ENCODE measurements at regions not wholly inside any gene's neighbourhood (a gene's known extent, or its start where the extent isn't known, plus 50 kb on each side); places are given as distances from the start of the nearest gene placed in this dataset.

DNA sequence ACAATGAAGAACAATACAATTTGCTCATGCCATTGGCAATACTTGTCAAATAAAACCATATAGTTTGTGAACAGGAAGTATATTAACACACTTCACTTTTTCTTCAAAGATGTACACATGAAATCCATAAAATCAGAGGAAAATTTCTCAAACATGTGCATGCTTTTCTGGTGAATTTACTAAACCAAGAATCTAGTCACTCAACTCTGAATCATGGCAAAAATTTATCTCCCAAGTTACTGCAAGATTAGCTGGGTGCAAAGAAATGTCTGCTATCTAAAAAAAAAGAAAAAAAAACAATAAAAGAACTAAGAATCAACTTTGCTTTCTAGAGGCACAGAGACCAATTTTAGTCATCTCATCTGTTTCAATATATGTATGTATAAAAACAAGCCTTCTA is 419.2 kb downstream of the NR4A2 start:
- CTCF ChIA-PET = no interaction called here
- Histone ChIP-seq H3K9me3 (ENCODE audit: control insufficient read depth, insufficient read depth, low read depth, low read length) (no peaks in the 10 kb centered on the region), H3K36me3 (ENCODE audit: control insufficient read depth in 2 of 2, insufficient read depth in 1 of 2, low read length in 2 of 2) (no peaks in the 10 kb centered on the region), H3K4me3 (ENCODE audit: low read depth, low read length) (no peak overlapping the region), H3K4me1 (ENCODE audit: control insufficient read depth, insufficient read depth, low read length) (no peaks in the 10 kb centered on the region), H3K27ac (ENCODE audit: extremely low read depth, low read depth, low read length) (no peak overlapping the region)
- no peak for TF ChIP-seq ZIC2 (tag by site-specific recombination; IDR thresholded peaks at IDR 0.05)
- no peak for TF ChIP-seq ZNF391 (tag by site-specific recombination; IDR thresholded peaks at IDR 0.05; ENCODE audit: borderline replicate concordance, low read depth)
- TF ChIP-seq ZNF837 (tag by site-specific recombination; IDR thresholded peaks at IDR 0.05) = no peak
- no peak for TF ChIP-seq ZNF660 (tag by site-specific recombination; IDR thresholded peaks at IDR 0.05)
- TF ChIP-seq, protein P1, sequence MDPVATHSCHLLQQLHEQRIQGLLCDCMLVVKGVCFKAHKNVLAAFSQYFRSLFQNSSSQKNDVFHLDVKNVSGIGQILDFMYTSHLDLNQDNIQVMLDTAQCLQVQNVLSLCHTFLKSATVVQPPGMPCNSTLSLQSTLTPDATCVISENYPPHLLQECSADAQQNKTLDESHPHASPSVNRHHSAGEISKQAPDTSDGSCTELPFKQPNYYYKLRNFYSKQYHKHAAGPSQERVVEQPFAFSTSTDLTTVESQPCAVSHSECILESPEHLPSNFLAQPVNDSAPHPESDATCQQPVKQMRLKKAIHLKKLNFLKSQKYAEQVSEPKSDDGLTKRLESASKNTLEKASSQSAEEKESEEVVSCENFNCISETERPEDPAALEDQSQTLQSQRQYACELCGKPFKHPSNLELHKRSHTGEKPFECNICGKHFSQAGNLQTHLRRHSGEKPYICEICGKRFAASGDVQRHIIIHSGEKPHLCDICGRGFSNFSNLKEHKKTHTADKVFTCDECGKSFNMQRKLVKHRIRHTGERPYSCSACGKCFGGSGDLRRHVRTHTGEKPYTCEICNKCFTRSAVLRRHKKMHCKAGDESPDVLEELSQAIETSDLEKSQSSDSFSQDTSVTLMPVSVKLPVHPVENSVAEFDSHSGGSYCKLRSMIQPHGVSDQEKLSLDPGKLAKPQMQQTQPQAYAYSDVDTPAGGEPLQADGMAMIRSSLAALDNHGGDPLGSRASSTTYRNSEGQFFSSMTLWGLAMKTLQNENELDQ (tag by site-specific recombination; IDR thresholded peaks at IDR 0.05; ENCODE audit: low read depth) = no peak
- TF ChIP-seq, protein P2, sequence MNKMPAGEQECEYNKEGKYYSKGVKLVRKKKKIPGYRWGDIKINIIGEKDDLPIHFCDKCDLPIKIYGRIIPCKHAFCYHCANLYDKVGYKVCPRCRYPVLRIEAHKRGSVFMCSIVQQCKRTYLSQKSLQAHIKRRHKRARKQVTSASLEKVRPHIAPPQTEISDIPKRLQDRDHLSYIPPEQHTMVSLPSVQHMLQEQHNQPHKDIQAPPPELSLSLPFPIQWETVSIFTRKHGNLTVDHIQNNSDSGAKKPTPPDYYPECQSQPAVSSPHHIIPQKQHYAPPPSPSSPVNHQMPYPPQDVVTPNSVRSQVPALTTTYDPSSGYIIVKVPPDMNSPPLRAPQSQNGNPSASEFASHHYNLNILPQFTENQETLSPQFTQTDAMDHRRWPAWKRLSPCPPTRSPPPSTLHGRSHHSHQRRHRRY (tag by site-specific recombination; IDR thresholded peaks at IDR 0.05) = no peak
- TF ChIP-seq ZNF394 (tag by site-specific recombination; IDR thresholded peaks at IDR 0.05; ENCODE audit: borderline replicate concordance) = no peak
- TF ChIP-seq ZNF140 (tag by site-specific recombination; IDR thresholded peaks at IDR 0.05) = no peak
- TF ChIP-seq ZEB2 (tag by site-specific recombination; IDR thresholded peaks at IDR 0.05) = no peak
- no peak for TF ChIP-seq ZSCAN16 (tag by site-specific recombination; IDR thresholded peaks at IDR 0.05)
- TF ChIP-seq, protein P3, sequence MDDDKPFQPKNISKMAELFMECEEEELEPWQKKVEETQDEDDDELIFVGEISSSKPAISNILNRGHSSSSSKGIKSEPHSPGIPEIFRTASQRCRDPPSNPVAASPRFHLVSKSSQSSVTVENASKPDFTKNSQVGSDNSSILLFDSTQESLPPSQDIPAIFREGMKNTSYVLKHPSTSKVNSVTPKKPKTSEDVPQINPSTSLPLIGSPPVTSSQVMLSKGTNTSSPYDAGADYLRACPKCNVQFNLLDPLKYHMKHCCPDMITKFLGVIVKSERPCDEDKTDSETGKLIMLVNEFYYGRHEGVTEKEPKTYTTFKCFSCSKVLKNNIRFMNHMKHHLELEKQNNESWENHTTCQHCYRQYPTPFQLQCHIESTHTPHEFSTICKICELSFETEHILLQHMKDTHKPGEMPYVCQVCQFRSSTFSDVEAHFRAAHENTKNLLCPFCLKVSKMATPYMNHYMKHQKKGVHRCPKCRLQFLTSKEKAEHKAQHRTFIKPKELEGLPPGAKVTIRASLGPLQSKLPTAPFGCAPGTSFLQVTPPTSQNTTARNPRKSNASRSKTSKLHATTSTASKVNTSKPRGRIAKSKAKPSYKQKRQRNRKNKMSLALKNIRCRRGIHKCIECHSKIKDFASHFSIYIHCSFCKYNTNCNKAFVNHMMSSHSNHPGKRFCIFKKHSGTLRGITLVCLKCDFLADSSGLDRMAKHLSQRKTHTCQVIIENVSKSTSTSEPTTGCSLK (tag by site-specific recombination; IDR thresholded peaks at IDR 0.05) = no peak
- no peak for TF ChIP-seq ZNF354C (tag by site-specific recombination; IDR thresholded peaks at IDR 0.05; ENCODE audit: borderline replicate concordance, low read depth)
- POLR2A ChIA-PET = no interaction called here

DNA sequence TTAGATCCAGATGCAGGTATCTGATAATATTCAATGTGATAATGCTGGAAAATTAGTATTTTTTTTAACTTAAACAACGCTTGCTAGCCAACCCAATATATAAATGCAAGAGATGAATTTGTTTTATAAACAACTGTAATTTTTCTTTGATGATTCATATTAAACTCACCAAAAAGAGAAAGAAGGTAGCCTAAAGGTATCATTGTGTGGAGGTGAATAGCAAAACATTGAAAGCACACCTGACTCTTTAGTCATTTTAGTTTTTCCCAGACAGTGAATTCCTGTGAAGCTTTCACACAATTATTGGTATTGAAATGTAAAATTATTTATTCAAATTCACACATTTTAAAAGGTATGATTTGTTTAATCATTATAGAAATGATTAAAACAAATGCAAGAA is 424.0 kb downstream of the NR4A2 start:
- Histone ChIP-seq H3K36me3 (ENCODE audit: control insufficient read depth in 2 of 2, insufficient read depth in 1 of 2, low read length in 2 of 2) (no peaks in the 10 kb centered on the region), H3K27ac (ENCODE audit: extremely low read depth, low read depth, low read length) (no peak overlapping the region), H3K4me3 (ENCODE audit: low read depth, low read length) (no peak overlapping the region), H3K9me3 (ENCODE audit: control insufficient read depth, insufficient read depth, low read depth, low read length) (no peaks in the 10 kb centered on the region), H3K4me1 (ENCODE audit: control insufficient read depth, insufficient read depth, low read length) (no peaks in the 10 kb centered on the region)
- ChIA-PET POLR2A (no interaction called here), CTCF (no interaction called here)
- TF ChIP-seq ZSCAN16 (tag by site-specific recombination; IDR thresholded peaks at IDR 0.05) (no peak), ZBTB8A (tag by site-specific recombination; IDR thresholded peaks at IDR 0.05) (no peak), ZNF311 (tag by site-specific recombination; IDR thresholded peaks at IDR 0.05; ENCODE audit: borderline replicate concordance) (no peak), KLF16 (tag by site-specific recombination; IDR thresholded peaks at IDR 0.05) (no peak), ZSCAN23 (tag by site-specific recombination; IDR thresholded peaks at IDR 0.05) (no peak), YY2 (tag by site-specific recombination; IDR thresholded peaks at IDR 0.05) (no peak)
- TF ChIP-seq, protein P4, sequence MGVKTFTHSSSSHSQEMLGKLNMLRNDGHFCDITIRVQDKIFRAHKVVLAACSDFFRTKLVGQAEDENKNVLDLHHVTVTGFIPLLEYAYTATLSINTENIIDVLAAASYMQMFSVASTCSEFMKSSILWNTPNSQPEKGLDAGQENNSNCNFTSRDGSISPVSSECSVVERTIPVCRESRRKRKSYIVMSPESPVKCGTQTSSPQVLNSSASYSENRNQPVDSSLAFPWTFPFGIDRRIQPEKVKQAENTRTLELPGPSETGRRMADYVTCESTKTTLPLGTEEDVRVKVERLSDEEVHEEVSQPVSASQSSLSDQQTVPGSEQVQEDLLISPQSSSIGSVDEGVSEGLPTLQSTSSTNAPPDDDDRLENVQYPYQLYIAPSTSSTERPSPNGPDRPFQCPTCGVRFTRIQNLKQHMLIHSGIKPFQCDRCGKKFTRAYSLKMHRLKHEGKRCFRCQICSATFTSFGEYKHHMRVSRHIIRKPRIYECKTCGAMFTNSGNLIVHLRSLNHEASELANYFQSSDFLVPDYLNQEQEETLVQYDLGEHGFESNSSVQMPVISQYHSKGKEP (tag by site-specific recombination; IDR thresholded peaks at IDR 0.05) = no peak
- TF ChIP-seq, protein P5, sequence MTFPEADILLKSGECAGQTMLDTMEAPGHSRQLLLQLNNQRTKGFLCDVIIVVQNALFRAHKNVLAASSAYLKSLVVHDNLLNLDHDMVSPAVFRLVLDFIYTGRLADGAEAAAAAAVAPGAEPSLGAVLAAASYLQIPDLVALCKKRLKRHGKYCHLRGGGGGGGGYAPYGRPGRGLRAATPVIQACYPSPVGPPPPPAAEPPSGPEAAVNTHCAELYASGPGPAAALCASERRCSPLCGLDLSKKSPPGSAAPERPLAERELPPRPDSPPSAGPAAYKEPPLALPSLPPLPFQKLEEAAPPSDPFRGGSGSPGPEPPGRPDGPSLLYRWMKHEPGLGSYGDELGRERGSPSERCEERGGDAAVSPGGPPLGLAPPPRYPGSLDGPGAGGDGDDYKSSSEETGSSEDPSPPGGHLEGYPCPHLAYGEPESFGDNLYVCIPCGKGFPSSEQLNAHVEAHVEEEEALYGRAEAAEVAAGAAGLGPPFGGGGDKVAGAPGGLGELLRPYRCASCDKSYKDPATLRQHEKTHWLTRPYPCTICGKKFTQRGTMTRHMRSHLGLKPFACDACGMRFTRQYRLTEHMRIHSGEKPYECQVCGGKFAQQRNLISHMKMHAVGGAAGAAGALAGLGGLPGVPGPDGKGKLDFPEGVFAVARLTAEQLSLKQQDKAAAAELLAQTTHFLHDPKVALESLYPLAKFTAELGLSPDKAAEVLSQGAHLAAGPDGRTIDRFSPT (tag by site-specific recombination; IDR thresholded peaks at IDR 0.05) = no peak
- TF ChIP-seq, protein P6, sequence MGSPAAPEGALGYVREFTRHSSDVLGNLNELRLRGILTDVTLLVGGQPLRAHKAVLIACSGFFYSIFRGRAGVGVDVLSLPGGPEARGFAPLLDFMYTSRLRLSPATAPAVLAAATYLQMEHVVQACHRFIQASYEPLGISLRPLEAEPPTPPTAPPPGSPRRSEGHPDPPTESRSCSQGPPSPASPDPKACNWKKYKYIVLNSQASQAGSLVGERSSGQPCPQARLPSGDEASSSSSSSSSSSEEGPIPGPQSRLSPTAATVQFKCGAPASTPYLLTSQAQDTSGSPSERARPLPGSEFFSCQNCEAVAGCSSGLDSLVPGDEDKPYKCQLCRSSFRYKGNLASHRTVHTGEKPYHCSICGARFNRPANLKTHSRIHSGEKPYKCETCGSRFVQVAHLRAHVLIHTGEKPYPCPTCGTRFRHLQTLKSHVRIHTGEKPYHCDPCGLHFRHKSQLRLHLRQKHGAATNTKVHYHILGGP (tag by site-specific recombination; IDR thresholded peaks at IDR 0.05) = no peak
- TF ChIP-seq, protein P7, sequence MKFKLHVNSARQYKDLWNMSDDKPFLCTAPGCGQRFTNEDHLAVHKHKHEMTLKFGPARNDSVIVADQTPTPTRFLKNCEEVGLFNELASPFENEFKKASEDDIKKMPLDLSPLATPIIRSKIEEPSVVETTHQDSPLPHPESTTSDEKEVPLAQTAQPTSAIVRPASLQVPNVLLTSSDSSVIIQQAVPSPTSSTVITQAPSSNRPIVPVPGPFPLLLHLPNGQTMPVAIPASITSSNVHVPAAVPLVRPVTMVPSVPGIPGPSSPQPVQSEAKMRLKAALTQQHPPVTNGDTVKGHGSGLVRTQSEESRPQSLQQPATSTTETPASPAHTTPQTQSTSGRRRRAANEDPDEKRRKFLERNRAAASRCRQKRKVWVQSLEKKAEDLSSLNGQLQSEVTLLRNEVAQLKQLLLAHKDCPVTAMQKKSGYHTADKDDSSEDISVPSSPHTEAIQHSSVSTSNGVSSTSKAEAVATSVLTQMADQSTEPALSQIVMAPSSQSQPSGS (tag by site-specific recombination; IDR thresholded peaks at IDR 0.05; ENCODE audit: low read depth) = no peak
